Activated naive CD4-positive, alpha-beta T cell treated with anti-CD3 and anti-CD28 coated beads, Interleukin-2, amount 50 U/mL, for 24 hours (primary cell): ENCODE measurements at regions not wholly inside any gene's neighbourhood (a gene's known extent, or its start where the extent isn't known, plus 50 kb on each side); places are given as distances from the start of the nearest gene placed in this dataset.
"Not testable (repeated sequence)": the region's sequence is repeated elsewhere in the genome, so short reads cannot be mapped to it uniquely, and the experiment has no call there.

Experiments
- H3K27ac Mint-ChIP-seq: one replicate; pipeline ENCODE4 v1.8.0; 2021; ENCODE audit warnings: mild to moderate bottlenecking, mixed read lengths
- H3K27me3 Mint-ChIP-seq: one replicate; pipeline ENCODE4 v1.8.0; 2021; ENCODE audit warnings: mixed read lengths
- H3K36me3 Mint-ChIP-seq: one replicate; pipeline ENCODE4 v1.8.0; 2021; ENCODE audit warnings: mixed read lengths
- H3K4me1 Mint-ChIP-seq: one replicate; pipeline ENCODE4 v1.8.0; 2021; ENCODE audit warnings: mixed read lengths
- H3K4me3 Mint-ChIP-seq: one replicate; pipeline ENCODE4 v1.8.0; 2021; ENCODE audit warnings: mild to moderate bottlenecking, mixed read lengths
- H3K9me3 Mint-ChIP-seq: one replicate; pipeline ENCODE4 v1.8.0; 2021; ENCODE audit warnings: mixed read lengths

DNA sequence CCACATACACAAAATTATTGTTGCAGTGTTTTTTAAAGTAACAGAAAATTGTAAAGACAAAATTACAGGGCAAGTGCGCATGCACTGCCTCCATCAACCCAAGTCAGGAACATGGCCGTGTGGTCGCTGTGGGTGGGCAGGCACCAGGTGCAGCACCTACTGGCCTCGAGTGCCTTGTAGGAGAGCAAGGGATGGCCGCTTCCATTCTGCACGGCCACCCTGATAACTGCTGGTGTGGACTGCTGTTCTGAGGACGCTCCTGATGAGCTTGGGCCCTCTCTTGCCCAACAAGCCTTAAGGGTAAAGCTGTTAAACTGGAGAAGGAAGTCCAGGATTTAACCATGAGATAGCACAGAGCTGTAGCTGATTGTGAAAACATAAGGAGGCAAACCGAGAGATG lies 124.6 kb upstream of the PPP1R9A start:
- Mint-ChIP-seq H3K27me3 (peaks cover 2% of the 10 kb centered on the region), H3K9me3 (peaks cover 6% of the 10 kb centered on the region), H3K4me3 (no peak overlapping the region), H3K27ac (no peak overlapping the region), H3K36me3 (no peaks in the 10 kb centered on the region), H3K4me1 (no peaks in the 10 kb centered on the region)

DNA sequence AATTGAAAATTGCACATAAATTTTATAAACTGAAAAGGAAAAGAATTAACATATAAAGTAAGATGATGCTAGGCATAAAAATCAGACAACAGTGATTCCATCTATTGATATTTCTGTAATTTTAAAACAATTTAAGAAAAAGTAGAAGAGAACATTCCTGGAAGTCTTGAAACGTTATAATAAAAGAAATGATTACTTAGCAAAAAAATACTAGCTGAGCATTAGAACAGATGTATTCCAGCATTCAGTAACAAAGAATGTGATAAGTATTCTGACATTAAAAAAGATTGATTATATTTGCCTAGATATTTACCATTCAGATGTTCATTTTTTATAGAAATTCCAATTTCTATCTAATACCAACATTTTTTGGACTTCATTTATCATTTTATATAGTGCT lies 120.1 kb upstream of the PPP1R9A start:
- H3K36me3 Mint-ChIP-seq = no peaks in the 10 kb centered on the region
- H3K4me1 Mint-ChIP-seq = no peaks in the 10 kb centered on the region
- no peak overlapping the region for H3K27ac Mint-ChIP-seq
- peaks cover 2% of the 10 kb centered on the region for H3K27me3 Mint-ChIP-seq
- peaks cover 23% of the 10 kb centered on the region for H3K9me3 Mint-ChIP-seq
- H3K4me3 Mint-ChIP-seq = no peak overlapping the region

DNA sequence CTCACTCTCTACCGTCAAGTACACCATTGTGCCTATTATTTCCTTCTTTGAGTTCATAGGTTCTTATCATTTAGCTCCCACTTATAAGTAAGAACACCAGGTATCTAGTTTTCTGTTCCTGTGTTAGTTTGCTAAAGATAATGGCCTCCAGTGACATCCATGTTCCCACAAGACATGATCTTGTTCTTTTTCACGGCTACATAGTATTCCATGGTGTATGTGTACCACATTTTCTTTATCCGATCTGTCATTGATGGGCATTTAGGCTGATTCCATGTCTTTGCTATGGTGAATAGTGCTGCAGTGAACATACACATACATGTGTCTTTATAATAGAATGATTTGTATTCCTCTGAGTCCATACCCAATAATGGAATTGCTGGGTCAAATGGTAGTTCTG lies 119.0 kb upstream of the PPP1R9A start:
- not testable (repeated sequence) for H3K27ac Mint-ChIP-seq, H3K27me3 Mint-ChIP-seq, H3K4me1 Mint-ChIP-seq, H3K36me3 Mint-ChIP-seq, H3K4me3 Mint-ChIP-seq
- peaks cover 23% of the 10 kb centered on the region for H3K9me3 Mint-ChIP-seq

DNA sequence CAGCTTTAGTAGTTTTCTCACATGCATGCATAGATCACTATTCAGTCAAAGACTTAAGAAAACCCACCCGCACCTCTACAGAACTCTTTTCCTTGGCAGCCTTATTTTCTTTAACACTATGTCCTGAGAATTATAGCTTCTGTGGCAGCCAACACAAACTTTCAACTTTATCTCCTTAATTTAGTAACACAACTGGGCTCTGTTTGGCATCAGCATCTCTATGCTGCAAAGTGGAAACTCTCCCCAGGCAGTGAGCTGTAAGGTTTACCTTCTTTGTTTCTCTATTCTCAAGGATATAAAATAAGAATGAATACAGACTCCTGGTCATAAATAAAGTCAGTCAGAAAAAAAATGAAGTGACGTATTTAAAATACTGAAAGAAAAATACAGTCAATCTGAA lies 115.2 kb upstream of the PPP1R9A start:
- Mint-ChIP-seq H3K4me3 (no peak overlapping the region), H3K36me3 (no peaks in the 10 kb centered on the region), H3K27ac (no peak overlapping the region), H3K27me3 (peaks cover 1% of the 10 kb centered on the region), H3K9me3 (peaks cover 20% of the 10 kb centered on the region), H3K4me1 (no peaks in the 10 kb centered on the region)

DNA sequence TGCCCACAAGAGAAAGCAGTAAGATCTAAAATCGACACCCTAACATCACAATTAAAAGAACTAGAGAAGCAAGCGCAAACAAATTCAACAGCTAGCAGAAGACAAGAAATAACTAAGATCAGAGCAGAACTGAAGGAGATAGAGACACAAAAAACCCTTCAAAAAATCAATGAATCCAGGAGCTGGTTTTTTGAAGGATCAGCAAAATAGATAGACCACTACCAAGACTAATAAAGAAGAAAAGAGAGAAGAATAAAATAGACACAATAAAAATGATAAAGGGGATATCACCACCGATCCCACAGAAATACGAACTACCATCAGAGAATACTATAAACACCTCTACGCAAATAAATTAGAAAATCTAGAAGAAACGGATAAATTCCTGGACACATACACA lies 110.0 kb upstream of the PPP1R9A start:
- H3K36me3 Mint-ChIP-seq, H3K27me3 Mint-ChIP-seq, H3K4me1 Mint-ChIP-seq, H3K4me3 Mint-ChIP-seq, H3K9me3 Mint-ChIP-seq: not testable (repeated sequence)
- H3K27ac Mint-ChIP-seq = peak overlapping the region; percentile 49

DNA sequence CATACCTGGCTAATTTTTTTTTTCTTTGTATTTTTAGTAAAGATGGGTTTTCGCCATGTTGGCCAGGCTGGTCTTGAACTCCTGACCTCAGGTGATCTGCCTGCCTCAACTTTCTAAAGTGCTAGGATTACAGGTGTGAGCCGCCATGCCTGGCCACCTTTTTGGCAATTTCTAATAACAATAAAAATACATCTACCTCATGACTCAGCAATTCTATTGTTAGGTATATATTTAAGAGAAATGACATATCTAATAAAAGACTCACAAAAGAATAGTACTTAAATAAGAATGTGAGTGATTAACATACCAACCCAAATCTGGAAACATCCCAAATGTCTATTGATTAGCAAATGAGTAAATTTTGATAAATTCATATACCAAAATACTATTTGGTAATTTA lies 103.6 kb upstream of the PPP1R9A start:
- Mint-ChIP-seq H3K27me3 (no peaks in the 10 kb centered on the region), H3K27ac (no peak overlapping the region), H3K4me1 (no peaks in the 10 kb centered on the region), H3K9me3 (peaks cover 6% of the 10 kb centered on the region), H3K4me3 (no peak overlapping the region), H3K36me3 (no peaks in the 10 kb centered on the region)

DNA sequence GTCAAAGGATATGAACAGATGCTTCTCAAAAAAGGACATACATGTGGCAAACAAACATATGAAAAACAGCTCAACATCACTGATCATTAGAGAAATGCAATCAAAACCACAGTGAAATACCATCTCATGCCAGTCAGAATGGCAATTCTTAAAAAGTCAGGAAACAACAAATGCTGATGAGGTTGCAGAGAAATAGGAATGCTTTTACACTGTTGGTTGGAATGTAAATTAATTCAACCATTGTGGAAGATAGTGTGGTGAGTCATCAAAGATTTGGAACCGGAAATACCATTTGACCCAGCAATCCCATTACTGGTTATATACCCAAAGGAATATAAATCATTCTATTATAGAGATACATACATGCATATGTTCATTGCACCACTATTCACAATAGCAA lies 98.7 kb upstream of the PPP1R9A start:
- not testable (repeated sequence) for H3K36me3 Mint-ChIP-seq, H3K9me3 Mint-ChIP-seq, H3K4me3 Mint-ChIP-seq, H3K4me1 Mint-ChIP-seq, H3K27ac Mint-ChIP-seq, H3K27me3 Mint-ChIP-seq

DNA sequence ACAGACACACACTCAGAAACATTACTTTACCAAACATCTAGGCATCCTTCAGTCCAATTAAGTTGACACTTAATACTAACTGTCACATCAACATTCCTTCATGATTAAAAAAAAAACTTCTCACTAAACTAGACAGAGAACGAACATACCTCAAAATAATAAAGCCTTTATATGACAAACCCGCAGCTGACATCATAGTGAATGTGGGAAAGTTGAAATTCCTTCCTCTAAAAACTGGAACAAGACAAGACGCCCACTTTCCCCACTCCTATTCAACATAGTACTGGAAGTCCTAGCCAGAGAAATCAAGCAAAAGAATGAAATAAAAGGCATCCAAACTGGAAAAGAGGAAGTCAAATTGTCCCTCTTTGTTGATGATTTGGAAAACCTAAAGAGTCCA lies 96.9 kb upstream of the PPP1R9A start:
- Mint-ChIP-seq H3K27ac (no peak overlapping the region), H3K9me3 (peaks cover 6% of the 10 kb centered on the region), H3K27me3 (no peaks in the 10 kb centered on the region), H3K36me3 (no peaks in the 10 kb centered on the region), H3K4me1 (no peaks in the 10 kb centered on the region), H3K4me3 (no peak overlapping the region)

DNA sequence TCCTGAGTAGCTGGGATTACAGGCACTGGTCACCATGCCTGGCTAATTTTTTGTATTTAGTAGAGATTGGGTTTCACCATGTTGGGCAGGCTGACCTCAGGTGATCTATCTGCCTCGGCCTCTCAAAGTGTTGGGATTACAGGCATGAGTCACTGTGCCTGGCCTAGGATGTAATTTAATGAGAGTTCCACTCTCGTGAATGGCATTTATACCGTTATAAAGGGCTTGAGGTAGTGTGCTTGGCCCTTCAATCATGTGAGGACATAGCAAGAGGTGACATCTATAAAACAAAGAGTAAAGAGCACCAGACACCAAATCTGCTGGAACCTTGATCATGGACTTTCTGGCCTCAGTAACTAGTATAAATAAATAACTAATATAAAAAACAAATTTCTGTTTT lies 93.5 kb upstream of the PPP1R9A start:
- Mint-ChIP-seq H3K36me3 (no peaks in the 10 kb centered on the region), H3K27ac (no peak overlapping the region), H3K27me3 (no peaks in the 10 kb centered on the region), H3K4me3 (no peak overlapping the region), H3K4me1 (no peaks in the 10 kb centered on the region), H3K9me3 (peaks cover 19% of the 10 kb centered on the region)

DNA sequence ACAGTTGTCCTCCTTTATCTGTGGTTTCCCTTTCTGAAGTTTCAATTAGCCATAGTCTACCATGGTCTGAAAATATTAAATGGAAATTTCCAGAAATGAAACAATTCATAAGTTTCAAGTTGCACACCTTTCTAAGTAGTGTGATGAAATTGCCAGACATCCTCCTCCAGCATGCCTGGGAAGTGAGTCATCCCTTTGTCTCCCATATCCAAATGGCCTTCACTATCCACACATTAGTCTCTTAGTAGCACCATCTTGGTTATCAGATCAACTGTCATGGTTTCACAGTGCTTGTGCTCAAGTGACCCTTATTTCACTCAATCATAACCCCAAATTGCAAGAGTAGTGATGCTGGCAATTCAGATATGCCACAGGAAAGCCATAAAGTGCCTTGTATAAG lies 83.4 kb upstream of the PPP1R9A start:
- Mint-ChIP-seq H3K4me1 (no peaks in the 10 kb centered on the region), H3K27ac (no peak overlapping the region), H3K9me3 (peaks cover 8% of the 10 kb centered on the region), H3K4me3 (no peak overlapping the region), H3K27me3 (no peaks in the 10 kb centered on the region), H3K36me3 (no peaks in the 10 kb centered on the region)

DNA sequence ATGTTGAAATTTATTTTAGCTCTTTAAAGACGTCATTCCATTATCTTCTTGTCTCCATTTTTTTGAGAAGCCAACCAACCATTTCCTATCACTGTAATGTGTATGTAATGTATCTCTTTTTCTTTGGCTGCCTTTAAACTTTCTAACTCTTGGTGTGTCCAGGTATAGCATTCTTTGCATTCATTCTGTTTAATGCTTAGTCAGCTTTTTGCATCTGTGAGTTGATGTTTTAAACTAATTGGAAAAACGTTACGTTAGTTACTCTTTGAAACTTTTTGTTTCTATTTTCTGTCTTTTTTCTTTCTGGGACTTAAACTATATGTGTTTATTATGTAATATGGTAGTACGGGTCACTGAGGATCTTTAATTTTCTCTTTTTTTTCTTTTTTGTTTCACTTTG lies 77.4 kb upstream of the PPP1R9A start:
- peaks cover 25% of the 10 kb centered on the region for H3K9me3 Mint-ChIP-seq
- H3K4me3 Mint-ChIP-seq = no peak overlapping the region
- no peaks in the 10 kb centered on the region for H3K4me1 Mint-ChIP-seq
- peaks cover 2% of the 10 kb centered on the region for H3K27me3 Mint-ChIP-seq
- no peaks in the 10 kb centered on the region for H3K36me3 Mint-ChIP-seq
- no peak overlapping the region for H3K27ac Mint-ChIP-seq

DNA sequence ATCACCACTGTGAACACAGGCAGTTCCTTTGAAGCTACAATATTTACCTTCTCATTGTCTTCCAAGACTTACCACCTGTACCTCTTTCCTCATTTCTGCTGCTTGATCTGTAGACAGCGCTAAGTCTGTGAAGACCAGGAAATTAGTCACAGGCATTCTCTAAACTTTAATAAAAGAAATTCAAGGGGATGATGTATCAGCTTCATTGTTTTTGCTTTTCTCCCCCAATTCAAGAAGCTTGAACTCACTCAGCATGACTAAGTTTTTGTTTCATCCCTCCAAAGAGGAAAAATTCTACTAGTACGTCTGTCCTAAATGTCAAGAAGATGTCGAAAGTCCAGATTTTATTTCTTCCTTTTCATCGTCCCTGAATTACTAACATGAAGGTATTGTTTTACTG lies 75.3 kb upstream of the PPP1R9A start:
- Mint-ChIP-seq H3K4me1 (no peaks in the 10 kb centered on the region), H3K27ac (no peak overlapping the region), H3K9me3 (peaks cover 31% of the 10 kb centered on the region), H3K4me3 (no peak overlapping the region), H3K36me3 (no peaks in the 10 kb centered on the region), H3K27me3 (peaks cover 2% of the 10 kb centered on the region)

DNA sequence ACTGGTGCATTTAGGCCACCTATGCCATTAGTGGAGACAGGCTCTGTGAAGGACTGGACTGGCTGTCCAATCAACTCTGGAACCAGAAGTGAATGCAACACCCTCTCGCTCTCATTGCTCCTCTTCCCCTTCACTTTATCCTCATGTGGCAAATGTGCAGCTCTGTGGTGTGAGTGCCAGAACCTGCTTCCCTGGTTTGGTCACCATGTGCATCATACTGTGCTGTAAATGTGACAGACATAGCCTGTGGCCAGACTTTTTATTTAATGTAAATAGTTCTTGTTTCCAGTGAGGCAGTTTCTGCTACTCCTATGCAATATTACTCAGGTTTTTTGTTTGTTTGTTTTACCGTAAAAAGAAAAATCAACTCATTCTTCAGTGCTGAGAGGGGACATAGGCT lies 73.0 kb upstream of the PPP1R9A start:
- Mint-ChIP-seq H3K9me3 (peaks cover 38% of the 10 kb centered on the region), H3K36me3 (no peaks in the 10 kb centered on the region), H3K27ac (no peak overlapping the region), H3K4me1 (no peaks in the 10 kb centered on the region), H3K27me3 (peaks cover 2% of the 10 kb centered on the region), H3K4me3 (no peak overlapping the region)

DNA sequence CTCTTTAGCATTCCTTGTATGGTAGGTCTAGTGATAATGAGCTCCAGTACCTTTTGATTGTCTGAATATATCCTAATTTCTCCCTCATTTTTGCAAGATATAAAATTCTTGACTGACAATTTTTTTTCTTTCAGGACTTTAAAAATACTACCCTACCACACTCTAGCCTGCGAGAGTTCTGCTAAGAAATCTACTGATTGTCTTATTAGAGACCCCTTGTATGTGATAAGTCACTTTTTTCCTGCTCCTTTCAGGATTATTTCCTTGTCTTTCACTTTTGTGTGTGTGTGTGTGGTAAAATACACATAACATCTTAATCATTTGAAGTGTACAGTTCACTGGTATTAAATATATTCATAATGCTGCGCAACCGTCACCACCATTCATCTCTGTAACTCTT lies 68.7 kb upstream of the PPP1R9A start:
- Mint-ChIP-seq H3K4me1 (no peaks in the 10 kb centered on the region), H3K27me3 (no peaks in the 10 kb centered on the region), H3K36me3 (peaks cover under 1% of the 10 kb centered on the region), H3K9me3 (peaks cover 22% of the 10 kb centered on the region), H3K27ac (no peak overlapping the region), H3K4me3 (no peak overlapping the region)

DNA sequence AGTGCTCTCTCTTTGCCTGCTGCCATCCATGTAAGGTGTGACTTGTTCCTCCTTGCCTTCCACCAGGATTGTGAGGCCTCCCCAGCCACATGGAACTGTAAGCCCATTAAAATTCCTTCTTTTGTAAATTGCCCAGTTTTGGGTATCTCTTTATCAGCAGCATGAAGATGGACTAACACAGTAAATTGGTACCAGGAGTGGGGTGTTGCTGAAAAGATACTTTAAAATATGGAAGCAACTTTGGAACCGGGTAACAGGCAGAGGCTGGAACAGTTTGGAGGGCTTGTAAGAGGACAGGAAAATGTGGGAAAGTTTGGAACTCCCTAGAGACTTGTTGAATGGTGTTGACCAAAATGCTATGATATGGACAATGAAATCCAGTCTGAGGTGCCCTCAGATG lies 63.8 kb upstream of the PPP1R9A start:
- no peak overlapping the region for H3K27ac Mint-ChIP-seq
- H3K9me3 Mint-ChIP-seq = peaks cover 14% of the 10 kb centered on the region
- no peaks in the 10 kb centered on the region for H3K27me3 Mint-ChIP-seq
- H3K4me3 Mint-ChIP-seq = no peak overlapping the region
- no peaks in the 10 kb centered on the region for H3K4me1 Mint-ChIP-seq
- H3K36me3 Mint-ChIP-seq = peaks cover 3% of the 10 kb centered on the region

DNA sequence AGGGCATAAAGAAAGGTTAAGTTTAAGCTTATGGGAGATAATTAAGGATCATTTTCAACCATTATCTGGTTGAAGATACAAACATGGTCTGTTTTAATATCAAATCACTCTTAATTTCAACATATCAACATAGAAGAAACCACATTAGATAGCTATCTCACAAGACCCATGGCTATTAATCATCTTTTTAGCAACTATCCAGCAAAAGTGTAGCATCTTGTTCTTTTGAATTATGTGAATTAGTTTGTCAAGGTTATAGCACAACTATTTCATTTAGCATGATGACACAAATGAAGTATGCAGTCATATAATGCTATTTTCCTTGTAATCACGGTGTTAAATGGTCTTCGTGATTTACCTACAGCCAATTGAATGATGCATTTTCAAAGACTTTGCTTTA lies 58.9 kb upstream of the PPP1R9A start:
- no peaks in the 10 kb centered on the region for H3K27me3 Mint-ChIP-seq
- H3K9me3 Mint-ChIP-seq = peaks cover 4% of the 10 kb centered on the region
- H3K4me1 Mint-ChIP-seq = no peaks in the 10 kb centered on the region
- H3K36me3 Mint-ChIP-seq = peaks cover 3% of the 10 kb centered on the region
- H3K4me3 Mint-ChIP-seq = no peak overlapping the region
- H3K27ac Mint-ChIP-seq = no peak overlapping the region

DNA sequence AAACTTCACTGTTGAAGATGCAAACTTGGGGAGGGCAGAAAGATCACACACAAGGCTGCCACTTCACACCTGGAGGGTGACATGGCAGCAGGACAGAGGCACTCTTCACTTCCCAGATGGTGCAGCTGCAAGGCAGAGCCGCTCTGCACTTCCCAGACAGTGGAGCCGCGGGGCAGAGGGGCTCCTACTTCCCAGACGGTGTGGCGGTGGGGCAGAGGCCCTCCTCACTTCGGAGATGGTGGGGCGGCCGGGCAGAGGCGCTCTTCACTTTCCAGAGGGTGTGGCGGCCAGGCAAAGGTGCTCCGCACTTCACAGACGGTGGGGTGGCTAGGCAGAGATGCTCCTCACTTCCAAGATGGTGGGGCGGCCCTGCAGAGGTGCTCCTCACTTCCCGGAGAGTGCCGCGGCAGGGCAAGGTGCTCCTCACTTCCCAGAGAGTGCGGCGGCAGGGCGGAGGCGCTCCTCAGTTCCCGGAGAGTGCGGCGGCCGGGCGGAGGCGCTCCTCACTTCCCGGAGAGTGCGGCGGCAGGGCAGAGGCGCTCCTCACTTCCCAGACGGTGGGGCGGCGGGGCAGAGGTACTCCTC lies 58.3 kb upstream of the PPP1R9A start:
- Mint-ChIP-seq H3K27ac (no peak overlapping the region), H3K27me3 (no peaks in the 10 kb centered on the region), H3K4me1 (no peaks in the 10 kb centered on the region), H3K4me3 (no peak overlapping the region), H3K9me3 (peaks cover 7% of the 10 kb centered on the region), H3K36me3 (no peaks in the 10 kb centered on the region)
